ENCODE measurements at regions not wholly inside any gene's neighbourhood (a gene's known extent, or its start where the extent isn't known, plus 50 kb on each side); places are given as distances from the start of the nearest gene placed in this dataset.

DNA sequence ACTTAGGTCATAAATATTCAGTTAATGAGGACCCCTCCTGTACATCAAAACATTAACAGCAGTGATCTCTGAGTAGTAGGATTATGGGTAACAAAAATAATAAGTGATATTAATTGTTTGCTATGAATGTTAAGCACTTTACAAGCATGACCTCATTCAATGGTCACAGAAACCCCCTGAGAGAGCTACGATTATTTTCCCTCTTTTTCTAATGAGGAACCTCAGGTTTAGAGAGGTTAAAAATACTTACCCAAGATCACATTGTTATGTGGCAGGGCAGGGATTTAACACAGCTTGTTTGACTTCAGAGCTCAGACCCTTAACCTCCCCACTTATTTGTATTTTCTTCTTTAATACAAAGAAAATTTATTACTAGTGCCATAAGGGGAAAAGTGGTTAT is 228.2 kb downstream of the TBL1XR1 start:
- DNase-seq (ENCODE audit: low read depth in 3 of 3, low spot score in 1 of 3) = no peak

DNA sequence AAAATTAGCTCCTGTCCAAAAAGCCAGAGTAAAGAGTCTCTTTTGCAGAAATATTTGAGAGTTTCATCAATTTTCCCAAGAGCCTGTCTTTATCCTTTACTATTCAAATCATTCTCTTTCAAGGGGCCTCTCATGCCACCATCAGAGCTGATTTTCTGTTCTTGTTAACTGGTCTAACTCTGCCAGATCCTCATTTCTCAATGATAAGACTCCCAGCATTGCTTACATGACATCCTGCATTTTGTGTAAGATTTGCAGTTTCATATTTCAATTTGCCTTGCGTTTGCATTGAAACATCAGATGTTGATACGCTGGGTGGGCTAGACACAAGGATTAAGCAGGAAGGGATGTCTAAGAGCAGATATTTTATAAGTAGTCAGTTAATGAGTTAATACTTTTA is 228.7 kb downstream of the TBL1XR1 start:
- no peak for DNase-seq (ENCODE audit: low read depth in 3 of 3, low spot score in 1 of 3)

DNA sequence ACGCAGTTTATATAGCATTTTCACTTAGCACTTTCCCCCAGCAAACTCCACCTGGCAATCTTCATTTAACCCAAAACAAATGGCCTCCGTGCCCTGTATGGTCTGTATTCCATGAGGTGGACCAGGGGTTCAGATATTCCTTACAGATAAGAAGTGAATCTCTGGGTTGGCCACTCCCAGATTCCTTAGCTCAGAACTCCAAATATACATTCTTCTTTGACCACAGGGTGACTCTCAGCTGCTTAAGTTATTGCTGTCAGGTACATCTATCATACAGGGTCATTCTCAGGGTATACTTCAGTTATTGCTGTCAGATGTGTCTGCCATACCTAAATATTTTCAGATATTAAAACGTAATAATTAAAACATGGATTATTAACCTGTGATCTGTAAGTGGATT is 229.8 kb downstream of the TBL1XR1 start:
- DNase-seq (ENCODE audit: low read depth in 3 of 3, low spot score in 1 of 3) = no peak

DNA sequence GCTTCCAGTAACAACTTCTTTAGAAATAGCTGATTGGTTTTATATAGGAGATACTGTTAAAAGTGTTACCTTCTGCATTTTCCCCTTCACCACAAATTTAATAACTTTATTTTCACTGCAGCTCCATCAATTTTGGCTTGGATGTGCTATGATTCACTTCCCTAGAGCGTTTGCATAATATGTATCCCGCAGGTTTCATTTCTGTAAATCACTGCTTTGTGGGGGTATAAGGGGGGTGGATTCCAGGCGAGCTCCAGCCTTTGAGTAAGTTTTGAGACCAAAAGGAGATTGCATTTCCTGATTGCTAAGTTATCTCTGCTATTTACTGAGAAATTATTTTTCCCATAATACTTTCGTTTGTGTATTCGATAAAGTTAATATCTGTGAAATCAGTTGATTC is 232.6 kb downstream of the TBL1XR1 start:
- DNase-seq (ENCODE audit: low read depth in 3 of 3, low spot score in 1 of 3) = no peak

DNA sequence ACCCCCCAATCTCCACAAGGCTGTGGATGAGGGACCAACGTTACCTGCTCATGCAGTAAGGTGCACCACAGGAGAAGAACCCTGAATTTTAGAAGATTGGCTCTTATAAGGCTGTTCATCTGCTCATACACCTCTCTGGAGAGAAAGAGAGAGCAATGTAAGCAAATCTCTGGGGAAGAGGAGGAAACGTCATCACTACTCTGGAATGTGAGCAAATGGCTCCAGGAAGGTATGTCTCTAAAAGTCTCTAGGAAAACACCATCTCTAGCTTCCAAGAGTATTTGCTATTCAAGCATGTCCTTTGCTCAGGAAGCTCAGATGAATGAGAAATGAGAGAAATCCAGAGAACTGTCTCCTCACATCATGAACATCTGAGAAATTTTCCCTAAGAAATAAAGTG is 235.4 kb downstream of the TBL1XR1 start:
- no peak for DNase-seq (ENCODE audit: low read depth in 3 of 3, low spot score in 1 of 3)

DNA sequence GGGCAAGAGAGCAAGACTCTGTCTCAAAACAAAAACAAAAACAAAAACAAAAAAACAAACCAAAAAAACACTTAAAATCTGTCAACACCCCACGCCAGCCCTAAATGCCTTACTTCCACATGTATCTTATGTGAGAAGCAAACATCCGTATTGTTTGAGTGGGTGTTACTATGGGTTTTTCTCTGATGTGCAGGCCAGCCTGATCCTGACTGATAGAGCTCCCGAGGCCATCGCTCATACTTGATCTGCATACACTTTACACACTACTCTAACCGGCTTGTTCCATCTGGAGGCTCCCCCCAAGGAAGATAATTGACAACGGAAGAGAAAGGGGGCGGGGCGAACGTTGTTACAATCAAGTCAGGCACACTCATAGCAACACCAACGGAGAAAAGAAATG is 237.4 kb downstream of the TBL1XR1 start:
- DNase-seq (ENCODE audit: low read depth in 3 of 3, low spot score in 1 of 3) = no peak

DNA sequence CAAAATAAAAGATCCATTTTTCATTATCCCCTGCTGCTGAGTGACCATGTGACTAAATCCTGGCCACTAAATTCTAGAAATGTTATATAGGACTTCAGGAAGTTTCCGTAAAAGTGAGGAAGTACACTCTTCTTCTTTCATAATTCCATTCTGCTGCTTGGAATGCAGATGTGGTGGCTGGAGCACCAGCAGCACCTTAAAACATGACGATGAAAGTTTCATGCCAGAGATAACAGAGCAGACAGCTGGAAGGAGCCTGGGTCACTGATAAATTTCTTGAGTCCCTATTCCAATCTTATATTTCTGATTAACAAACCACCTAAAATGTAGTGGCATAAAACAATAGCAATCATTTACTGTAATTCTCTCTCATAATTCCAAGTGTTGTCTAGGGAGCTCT is 238.7 kb downstream of the TBL1XR1 start:
- no peak for DNase-seq (ENCODE audit: low read depth in 3 of 3, low spot score in 1 of 3)

DNA sequence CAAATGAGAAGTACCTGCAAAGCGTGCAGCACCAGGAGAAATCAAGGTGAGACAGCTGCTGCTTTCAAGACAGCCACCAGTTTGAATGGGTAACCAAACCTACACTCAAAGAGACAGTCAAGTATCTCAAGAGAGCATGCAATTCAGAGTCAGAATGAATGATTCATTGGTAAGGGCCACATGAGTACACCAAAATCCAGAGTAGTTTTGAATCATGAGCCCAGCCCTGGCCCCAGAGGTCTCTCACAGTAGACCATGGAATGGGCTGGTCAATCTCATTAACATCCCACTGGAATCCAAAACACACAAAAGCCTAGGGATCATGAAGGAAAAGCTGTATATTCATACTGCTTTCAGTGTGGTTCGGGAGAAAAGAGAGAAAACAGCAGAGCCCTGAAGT is 242.8 kb downstream of the TBL1XR1 start:
- no peak for DNase-seq (ENCODE audit: low read depth in 3 of 3, low spot score in 1 of 3)

DNA sequence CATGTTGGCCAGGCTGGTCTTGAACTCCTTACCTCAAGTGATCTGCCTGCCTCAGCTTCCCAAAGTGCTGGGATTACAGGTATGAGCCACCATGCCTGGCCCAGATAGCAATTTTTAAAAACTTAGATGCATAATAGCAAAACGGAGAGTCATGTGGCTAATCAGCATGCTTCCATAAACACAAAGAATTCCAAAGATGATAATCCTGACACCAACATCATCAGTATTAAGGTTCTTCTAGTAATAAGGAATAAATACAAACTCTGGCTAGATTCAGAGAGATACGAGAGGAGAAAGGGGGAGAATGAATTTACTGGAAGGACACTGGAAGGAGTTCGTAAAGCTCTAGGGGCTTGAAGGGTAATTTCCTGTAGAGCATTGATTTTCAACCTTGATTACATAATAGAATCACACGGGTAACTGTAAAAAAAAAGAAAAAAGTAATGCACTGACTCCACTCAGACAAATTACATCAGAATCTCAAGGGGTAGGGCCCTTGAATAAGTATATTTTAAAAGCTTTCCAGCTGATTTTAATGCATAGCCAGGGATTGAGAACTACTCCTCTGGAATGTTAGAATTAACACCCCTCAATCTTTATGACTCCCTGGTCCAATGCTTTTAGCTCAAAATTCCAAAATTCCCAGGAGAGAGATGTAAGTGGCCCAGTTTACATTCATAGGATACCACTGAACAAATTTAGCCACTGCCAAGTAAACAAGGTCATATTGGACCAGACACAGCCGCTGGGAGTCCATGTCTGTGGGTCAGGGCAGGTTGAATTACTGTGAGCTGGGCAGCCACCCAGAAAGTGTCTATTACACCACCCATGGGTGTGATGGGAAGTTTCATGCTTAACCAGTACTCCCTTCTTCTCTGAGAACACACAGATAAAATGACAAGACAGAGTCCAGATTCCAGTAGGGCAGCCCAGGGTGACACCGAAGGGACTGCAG is 243.9 kb downstream of the TBL1XR1 start:
- DNase-seq (ENCODE audit: low read depth in 3 of 3, low spot score in 1 of 3) = no peak

DNA sequence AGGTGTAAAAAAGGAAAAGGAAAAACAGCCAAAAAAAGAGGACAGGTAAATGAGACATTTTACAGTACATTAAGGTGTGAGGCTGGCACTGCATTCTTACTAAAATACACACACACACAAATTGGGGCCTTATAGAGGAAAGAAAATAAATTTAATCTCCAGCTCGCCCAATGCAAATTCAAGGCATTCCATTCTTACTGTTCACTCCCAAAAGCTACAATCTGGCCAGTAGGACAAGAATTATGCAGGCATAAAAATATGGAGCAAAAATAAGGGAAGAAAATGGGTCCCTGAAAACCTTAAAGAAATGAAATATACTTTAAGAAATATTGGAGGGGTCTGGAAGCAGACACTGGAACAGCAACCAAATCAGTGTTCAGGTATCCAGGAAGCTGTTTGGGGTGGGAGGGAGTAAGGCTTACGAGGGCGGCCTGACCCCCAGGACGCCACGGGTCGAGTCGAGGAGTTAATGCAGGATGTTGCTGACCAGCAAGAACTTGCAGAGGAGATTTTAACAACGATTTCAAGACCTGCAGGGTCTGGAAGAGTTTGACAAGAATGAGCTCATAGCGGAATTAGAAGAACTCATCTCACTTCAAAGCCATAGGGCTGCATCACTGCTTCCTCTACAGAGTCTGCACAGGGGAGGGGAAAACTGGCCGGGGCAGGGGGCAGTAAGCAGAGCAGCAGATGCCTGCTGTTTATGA is 245.5 kb downstream of the TBL1XR1 start:
- DNase-seq (ENCODE audit: low read depth in 3 of 3, low spot score in 1 of 3) = no peak

DNA sequence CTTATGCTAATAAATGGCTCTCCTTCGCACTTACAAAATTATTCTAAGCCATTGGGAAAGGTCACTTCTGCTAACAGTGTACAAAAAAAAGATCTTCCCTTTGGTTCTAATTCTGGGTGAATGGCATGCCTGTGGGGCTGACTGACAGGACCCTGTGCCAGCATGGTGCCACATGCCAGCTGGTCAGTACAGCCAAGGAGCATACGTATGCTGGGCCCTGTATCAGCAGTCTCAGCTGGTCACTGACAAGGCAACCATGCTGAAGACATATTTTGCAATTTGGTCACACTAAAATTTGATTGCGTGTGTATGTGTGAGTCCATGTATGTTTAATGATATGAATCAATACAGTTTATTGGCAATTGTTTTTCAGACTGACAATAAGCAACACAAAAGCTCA is 246.1 kb downstream of the TBL1XR1 start:
- DNase-seq (ENCODE audit: low read depth in 3 of 3, low spot score in 1 of 3) = no peak

DNA sequence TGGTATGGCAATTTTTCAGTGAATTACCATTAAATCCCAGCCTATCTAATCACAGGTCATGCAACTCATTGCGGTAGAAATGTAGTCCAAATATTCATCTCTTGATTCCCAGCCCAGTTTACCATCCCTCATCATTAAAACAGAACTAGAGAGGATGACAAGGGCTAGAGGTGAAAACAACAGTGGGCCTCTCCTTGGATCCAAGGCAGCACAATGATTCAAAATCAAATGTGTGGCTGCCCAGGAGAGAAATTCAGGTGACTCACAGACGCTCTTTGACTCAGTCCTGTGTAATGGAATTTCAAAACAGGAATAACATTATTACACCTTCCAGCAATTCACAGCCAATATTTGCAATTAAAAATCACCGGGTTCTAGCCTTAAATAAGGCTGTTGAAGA is 246.5 kb downstream of the TBL1XR1 start:
- no peak for DNase-seq (ENCODE audit: low read depth in 3 of 3, low spot score in 1 of 3)

DNA sequence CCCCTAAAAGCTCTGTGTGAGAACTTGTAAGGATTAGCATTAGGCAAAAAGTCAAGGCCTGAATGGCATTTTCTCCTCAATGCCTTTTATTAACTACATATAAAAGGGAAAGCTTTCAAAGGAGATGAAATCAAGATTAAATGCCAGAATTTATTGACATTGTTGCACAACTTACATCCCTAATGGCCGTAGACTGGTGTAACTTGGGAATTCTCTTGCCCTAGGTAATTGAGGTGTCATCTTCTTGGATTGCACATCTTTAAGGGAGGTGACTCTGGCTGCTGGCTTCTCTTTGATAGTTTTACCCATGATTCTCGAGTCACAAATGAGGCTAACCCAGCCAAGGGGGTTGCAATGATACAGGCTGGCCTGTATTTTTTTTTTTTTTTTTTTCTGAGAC is 249.1 kb downstream of the TBL1XR1 start:
- DNase-seq (ENCODE audit: low read depth in 3 of 3, low spot score in 1 of 3) = no peak

DNA sequence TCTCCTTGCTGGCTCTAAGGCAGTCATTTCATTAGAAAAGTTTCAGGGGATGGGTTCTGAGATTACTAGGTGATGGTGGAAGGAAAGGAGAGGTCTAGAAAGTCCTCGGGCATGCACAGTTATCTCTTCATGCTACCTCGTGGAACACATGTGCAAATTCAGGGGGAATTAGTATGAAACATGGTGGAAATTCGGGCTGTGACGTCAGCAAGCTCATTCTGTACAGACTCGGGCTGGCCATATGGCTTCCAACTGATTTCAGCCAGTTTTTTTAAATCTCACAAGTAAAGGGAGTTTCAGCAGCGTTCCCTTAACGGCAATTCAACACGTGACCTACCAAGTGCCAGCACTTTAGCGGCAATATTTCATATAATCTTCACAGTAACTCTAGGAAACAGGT is 251.1 kb downstream of the TBL1XR1 start:
- DNase-seq (ENCODE audit: low read depth in 3 of 3, low spot score in 1 of 3) = no peak

DNA sequence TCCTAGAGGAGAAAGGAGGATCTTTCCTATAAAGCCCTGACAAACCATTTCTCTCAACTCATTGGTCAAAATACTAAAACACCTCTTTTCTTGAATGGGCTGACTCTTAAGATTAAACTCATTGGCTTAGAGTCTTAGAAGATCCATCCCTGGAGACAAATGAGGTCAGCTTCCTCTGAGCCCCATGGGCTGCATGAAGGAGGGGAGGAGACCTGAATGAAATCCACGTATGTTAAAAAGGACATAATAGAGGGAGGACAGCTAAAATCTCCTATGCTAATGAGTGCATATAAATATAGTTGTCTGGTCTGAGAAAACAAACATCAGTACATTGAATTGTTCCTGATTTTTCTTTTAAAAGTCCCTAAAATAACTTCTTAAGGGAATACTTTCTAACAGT is 255.0 kb downstream of the TBL1XR1 start:
- DNase-seq (ENCODE audit: low read depth in 3 of 3, low spot score in 1 of 3) = no peak

DNA sequence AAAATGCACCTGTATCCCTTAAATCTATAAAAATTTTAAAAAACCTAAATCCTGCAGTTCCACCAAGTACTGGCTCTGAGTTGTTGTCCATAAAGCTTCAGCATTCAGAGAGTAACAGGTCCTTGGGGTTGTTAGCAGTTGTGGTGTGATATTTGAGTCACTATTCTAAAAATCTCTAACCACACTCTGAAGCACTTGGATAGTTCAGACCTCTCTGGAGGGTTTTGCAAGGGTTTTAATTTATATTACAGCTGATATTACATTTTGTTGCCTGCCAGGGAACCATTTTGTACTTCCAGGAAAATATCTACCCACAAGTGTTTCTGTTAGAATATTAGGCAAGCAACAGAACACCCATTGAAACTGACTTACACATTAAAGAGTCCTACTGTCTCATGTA is 255.6 kb downstream of the TBL1XR1 start:
- no peak for DNase-seq (ENCODE audit: low read depth in 3 of 3, low spot score in 1 of 3)

DNA sequence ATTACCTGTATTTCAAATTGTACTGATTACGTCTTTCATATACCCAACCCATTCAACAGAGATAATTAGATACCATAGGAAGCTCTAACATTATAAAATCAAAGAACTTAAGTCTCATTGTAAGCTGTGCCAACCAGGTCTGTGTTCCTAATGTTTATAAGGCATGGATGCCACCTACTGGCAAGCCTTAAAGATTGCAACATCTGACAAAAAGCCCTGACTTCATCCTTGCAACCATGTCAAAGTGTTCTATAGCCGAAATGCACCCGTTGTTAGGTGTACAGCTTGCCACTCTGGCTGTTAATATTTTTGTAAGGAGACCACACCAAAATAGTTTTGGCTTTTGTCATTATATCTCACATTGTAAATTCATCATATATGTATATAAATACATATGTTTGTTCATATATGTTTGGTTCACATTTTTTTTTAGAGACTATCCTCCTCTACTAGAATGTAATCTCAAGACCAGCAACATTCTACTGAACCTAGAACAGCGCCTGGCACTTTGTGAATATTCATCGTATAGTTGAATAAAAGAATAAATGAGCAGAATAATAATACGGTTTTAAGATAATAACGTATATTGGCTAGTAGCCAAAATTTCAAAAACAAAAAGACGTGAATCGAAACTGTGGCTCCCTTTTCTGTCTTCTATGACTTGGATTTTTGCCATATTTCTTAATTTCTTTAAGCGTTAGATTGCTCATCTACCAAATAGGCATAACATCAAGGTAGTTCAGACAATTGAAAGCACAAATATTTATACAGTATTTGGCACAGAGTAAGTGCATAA is 258.1 kb downstream of the TBL1XR1 start:
- DNase-seq (ENCODE audit: low read depth in 3 of 3, low spot score in 1 of 3) = no peak

DNA sequence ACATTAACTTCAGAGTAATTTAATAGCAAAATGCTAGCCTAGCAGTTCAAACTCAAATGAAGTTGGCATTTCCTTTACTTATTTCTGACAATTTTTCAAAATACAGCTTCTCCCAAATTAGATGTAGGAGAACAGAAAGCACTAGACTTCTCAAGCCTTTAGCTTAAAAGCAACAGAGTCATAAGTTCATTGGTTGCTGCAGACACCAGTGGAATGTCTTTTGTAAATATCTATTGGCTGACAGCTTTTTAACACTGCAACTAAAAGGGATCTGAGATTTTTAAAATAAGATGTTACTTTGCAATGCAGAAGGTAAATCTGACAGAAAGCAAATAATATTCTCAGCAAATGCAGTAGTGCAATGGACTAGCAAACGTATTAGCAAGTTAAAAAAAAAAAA is 259.3 kb downstream of the TBL1XR1 start:
- no peak for DNase-seq (ENCODE audit: low read depth in 3 of 3, low spot score in 1 of 3)

DNA sequence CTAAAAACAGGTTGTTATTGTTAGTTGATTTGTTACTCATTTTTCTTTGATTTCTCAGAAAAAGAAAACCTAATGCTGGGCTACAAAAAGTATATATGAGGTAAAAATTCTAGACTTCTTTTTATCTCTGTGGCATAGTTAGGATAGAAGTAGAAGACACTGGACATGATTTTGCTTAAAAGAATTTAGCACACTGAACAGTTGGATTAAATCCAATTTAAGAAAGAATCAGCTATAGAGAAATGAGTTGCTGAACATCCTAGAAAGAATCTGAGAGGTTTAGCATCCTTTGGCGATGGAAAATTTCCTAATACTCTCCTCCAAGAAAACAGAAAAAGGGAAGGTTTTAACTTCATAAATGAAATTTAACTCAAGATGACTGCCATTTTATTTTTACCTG is 259.7 kb downstream of the TBL1XR1 start:
- no peak for DNase-seq (ENCODE audit: low read depth in 3 of 3, low spot score in 1 of 3)

DNA sequence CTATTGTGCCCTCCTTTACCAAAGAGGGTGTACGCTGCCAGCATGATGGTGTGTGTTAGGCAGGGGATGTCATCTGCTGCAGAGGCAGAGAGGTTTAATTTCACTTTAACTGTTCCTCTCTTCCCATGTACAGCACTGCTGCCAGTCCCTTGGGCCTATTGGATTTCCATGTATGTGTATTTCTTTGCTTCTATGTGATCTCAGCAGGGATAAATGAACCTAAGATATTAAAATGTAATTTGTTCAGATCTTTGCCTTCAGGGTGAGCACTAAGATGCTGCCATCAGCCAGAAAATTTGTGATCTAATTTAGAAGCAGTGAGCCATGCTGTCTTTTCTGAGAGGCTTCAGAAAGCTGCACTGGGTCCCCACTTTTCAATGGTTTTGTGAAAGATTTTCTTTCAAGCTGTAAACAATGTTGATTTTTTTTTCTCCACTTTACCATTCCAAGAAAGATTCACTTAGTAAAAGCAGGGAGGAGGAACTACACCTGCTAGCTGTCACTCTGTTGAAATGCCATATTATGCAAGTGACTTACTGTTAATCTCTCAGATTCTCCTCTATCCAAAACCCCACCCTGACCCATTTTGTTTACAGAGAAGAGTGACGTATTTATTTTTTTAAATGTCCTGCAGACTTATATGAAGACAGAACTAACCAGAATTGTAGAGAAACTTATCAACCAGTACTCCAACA is 261.9 kb downstream of the TBL1XR1 start:
- DNase-seq (ENCODE audit: low read depth in 3 of 3, low spot score in 1 of 3) = no peak

DNA sequence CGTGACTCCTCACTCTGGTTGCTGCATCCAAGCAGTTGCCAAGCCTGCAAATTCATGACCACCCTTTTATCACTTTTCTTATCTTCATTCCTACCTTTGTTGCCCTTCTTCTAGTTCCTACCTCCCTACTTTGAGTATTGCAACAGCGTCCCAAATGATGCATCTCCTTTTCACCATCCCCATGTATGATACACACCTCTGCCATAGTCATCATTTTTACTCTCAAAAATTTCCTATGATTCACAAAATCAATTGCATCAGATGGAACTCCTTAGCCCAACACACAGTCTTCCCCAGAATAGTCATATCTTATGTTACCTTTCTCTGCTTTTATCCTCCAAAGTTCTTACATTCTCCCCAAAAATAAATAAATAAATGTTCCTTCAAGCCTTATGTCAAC is 262.6 kb downstream of the TBL1XR1 start:
- DNase-seq (ENCODE audit: low read depth in 3 of 3, low spot score in 1 of 3) = no peak

Data from stimulated activated CD4-positive, alpha-beta T cell treated with anti-CD3 and anti-CD28 coated beads, TNF-alpha, amount 100 ng/mL, for 1 hour (primary cell).